ENCODE measurements at regions not wholly inside any gene's neighbourhood (a gene's known extent, or its start where the extent isn't known, plus 50 kb on each side); places are given as distances from the start of the nearest gene placed in this dataset.

GRCh38 chr15:87602371-87602770, 654.2 kb downstream of the NTRK3 start:
- H3K4me3 Mint-ChIP-seq = no peak overlapping the region
- no peak overlapping the region for H3K27ac Mint-ChIP-seq
- peaks cover 2% of the 10 kb centered on the region for H3K9me3 Mint-ChIP-seq
- POLR2A ChIA-PET = no interaction called here
- TF ChIP-seq CTCF (IDR thresholded peaks at IDR 0.05) = no peak
- peaks cover 3% of the 10 kb centered on the region for H3K27me3 Mint-ChIP-seq
- no peaks in the 10 kb centered on the region for H3K36me3 Mint-ChIP-seq (ENCODE audit: low read depth)
- peaks cover 8% of the 10 kb centered on the region for H3K4me1 Mint-ChIP-seq (ENCODE audit: low read depth)
- DNase-seq (no peak), ATAC-seq (no peak)
- intact Hi-C loops (cut with micrococcal nuclease) = no loop called here
- CTCF ChIA-PET = no interaction called here

GRCh38 chr15:87599616-87600015, 656.9 kb downstream of the NTRK3 start:
- DNase-seq (no peak), ATAC-seq (no peak)
- H3K9me3 Mint-ChIP-seq = peaks cover 2% of the 10 kb centered on the region
- no peak overlapping the region for H3K4me3 Mint-ChIP-seq
- intact Hi-C loops (cut with micrococcal nuclease) = no loop called here
- ChIA-PET CTCF (no interaction called here), POLR2A (no interaction called here)
- peaks cover 11% of the 10 kb centered on the region for H3K4me1 Mint-ChIP-seq (ENCODE audit: low read depth)
- TF ChIP-seq CTCF (IDR thresholded peaks at IDR 0.05) = no peak
- H3K36me3 Mint-ChIP-seq (ENCODE audit: low read depth) = no peaks in the 10 kb centered on the region
- peaks cover 3% of the 10 kb centered on the region for H3K27me3 Mint-ChIP-seq
- H3K27ac Mint-ChIP-seq = no peak overlapping the region

GRCh38 chr15:87597346-87598052, 659.0 kb downstream of the NTRK3 start:
- DNase-seq (peak; percentile 50), ATAC-seq (peak; percentile 69)
- CTCF ChIA-PET = no interaction called here
- Mint-ChIP-seq H3K9me3 (peaks cover 5% of the 10 kb centered on the region), H3K4me3 (no peak overlapping the region), H3K36me3 (ENCODE audit: low read depth) (no peaks in the 10 kb centered on the region), H3K27ac (no peak overlapping the region), H3K4me1 (ENCODE audit: low read depth) (peaks cover 11% of the 10 kb centered on the region), H3K27me3 (peaks cover 3% of the 10 kb centered on the region)
- no peak for TF ChIP-seq CTCF (IDR thresholded peaks at IDR 0.05)
- POLR2A ChIA-PET = no interaction called here
- intact Hi-C loops (cut with micrococcal nuclease) = no loop called here

- ATAC-seq = no peak
- H3K27ac Mint-ChIP-seq = no peak overlapping the region
- POLR2A ChIA-PET = no interaction called here
These were observed 665.0 kb downstream of the NTRK3 start for GRCh38 chr15:87591582-87591981.

GRCh38 chr15:87591042-87591441, 665.5 kb downstream of the NTRK3 start:
- ATAC-seq = no peak
- H3K9me3 Mint-ChIP-seq = peaks cover 3% of the 10 kb centered on the region
- H3K27me3 Mint-ChIP-seq = no peaks in the 10 kb centered on the region
- no peak overlapping the region for H3K27ac Mint-ChIP-seq
- no peaks in the 10 kb centered on the region for H3K4me1 Mint-ChIP-seq (ENCODE audit: low read depth)
- no peak overlapping the region for H3K4me3 Mint-ChIP-seq
- no peak for TF ChIP-seq CTCF (IDR thresholded peaks at IDR 0.05)
- ChIA-PET CTCF (no interaction called here), POLR2A (no interaction called here)
- DNase-seq = no peak
- intact Hi-C loops (cut with micrococcal nuclease) = no loop called here
- H3K36me3 Mint-ChIP-seq (ENCODE audit: low read depth) = no peaks in the 10 kb centered on the region

More at GRCh38 chr15:87591582-87591981, 665.0 kb downstream of the NTRK3 start:
- no peaks in the 10 kb centered on the region for H3K4me1 Mint-ChIP-seq (ENCODE audit: low read depth)
- CTCF ChIA-PET = no interaction called here
- no peak overlapping the region for H3K4me3 Mint-ChIP-seq
- no peak for TF ChIP-seq CTCF (IDR thresholded peaks at IDR 0.05)
- H3K27me3 Mint-ChIP-seq = no peaks in the 10 kb centered on the region
- H3K36me3 Mint-ChIP-seq (ENCODE audit: low read depth) = no peaks in the 10 kb centered on the region
- no peak for DNase-seq
- H3K9me3 Mint-ChIP-seq = peaks cover 3% of the 10 kb centered on the region
- intact Hi-C loops (cut with micrococcal nuclease) = no loop called here
